OCI-LY7 (cell line): ENCODE measurements at regions not wholly inside any gene's neighbourhood (a gene's known extent, or its start where the extent isn't known, plus 50 kb on each side); places are given as distances from the start of the nearest gene placed in this dataset.
A peak's percentile ranks its signal among the peaks of the same experiment; 100 is the strongest.

ENCODE experiments used
- BruUV-seq: library from RNA; stranded (reverse); fragments of 400-500 nt; replicated peaks from 2 replicates; lab custom pipeline; 2021; lab: Mats Ljungman, UMichigan
- CTCF ChIA-PET: fragments of 300-600 bp; sonication (Branson Sonifier 250); formaldehyde crosslinking; loops from one replicate; lab custom pipeline; 2022; ENCODE audit warnings: antibody characterized with exemption; ENCODE audit not compliant: unreplicated experiment; lab: Charles Lee
- POLR2A ChIA-PET: fragments of 300-600 bp; sonication (Branson Sonifier 250); formaldehyde crosslinking; loops from one replicate; lab custom pipeline; 2022; ENCODE audit warnings: antibody characterized with exemption; lab: Charles Lee
- DNase-seq: peaks from one replicate; pipeline ENCODE4 v3.0.0-alpha.2; 2015; ENCODE audit warnings: low spot score
- H2AFZ ChIP-seq: fragments of 200-600 bp; sonication (generic), shearing (Covaris generic); 2 replicates; pipeline ENCODE4 v1.6.1; 2014; ENCODE audit warnings: mild to moderate bottlenecking, antibody characterized with exemption, low read length, moderate library complexity
- H3K27ac ChIP-seq: fragments of 200-600 bp; sonication (generic); 2 replicates; pipeline ENCODE4 v1.5.1; 2014; ENCODE audit warnings: mixed run types, low read depth, mild to moderate bottlenecking, moderate library complexity, low read length, inconsistent platforms; ENCODE audit not compliant: poor library complexity, severe bottlenecking
- H3K36me3 ChIP-seq: fragments of 200-600 bp; sonication (generic); 2 replicates; pipeline ENCODE4 v1.6.1; 2014; ENCODE audit warnings: mild to moderate bottlenecking, antibody characterized with exemption, low read length, moderate library complexity, mixed read lengths; ENCODE audit not compliant: insufficient read depth
- H3K4me1 ChIP-seq: fragments of 200-600 bp; sonication (generic); 2 replicates; pipeline ENCODE4 v1.5.1; 2014; ENCODE audit warnings: mild to moderate bottlenecking, low read length; ENCODE audit not compliant: insufficient read depth, poor library complexity, severe bottlenecking
- H3K4me2 ChIP-seq: fragments of 200-600 bp; sonication (generic); 2 replicates; pipeline ENCODE4 v1.6.1; 2014; ENCODE audit warnings: mild to moderate bottlenecking, low read length
- H3K4me3 ChIP-seq: fragments of 200-600 bp; sonication (generic); 2 replicates; pipeline ENCODE4 v1.5.1; 2014; ENCODE audit warnings: mild to moderate bottlenecking, low read depth, low read length; ENCODE audit not compliant: poor library complexity, severe bottlenecking
- H3K79me2 ChIP-seq: fragments of 200-600 bp; sonication (generic); 2 replicates; pipeline ENCODE4 v1.6.1; 2016; ENCODE audit warnings: low read depth, mild to moderate bottlenecking, low read length, moderate library complexity, mixed read lengths; ENCODE audit not compliant: insufficient read depth
- H3K9me2 ChIP-seq: fragments of 200-600 bp; sonication (generic); 2 replicates; pipeline ENCODE4 v1.6.1; 2016; ENCODE audit warnings: mild to moderate bottlenecking, low read length, mixed read lengths; ENCODE audit not compliant: insufficient read depth
- H3K9me3 ChIP-seq: fragments of 200-600 bp; sonication (generic); 2 replicates; pipeline ENCODE4 v1.6.1; 2014; ENCODE audit warnings: mild to moderate bottlenecking, mixed run types, low read length, mixed read lengths
- H4K20me1 ChIP-seq: fragments of 200-600 bp; sonication (generic); 2 replicates; pipeline ENCODE4 v1.6.1; 2014; ENCODE audit warnings: mild to moderate bottlenecking, antibody characterized with exemption, low read length, moderate library complexity, mixed read lengths; ENCODE audit not compliant: insufficient read depth
- CTCF ChIP-seq: fragments of 200-600 bp; sonication (generic); conservative IDR thresholded peaks from 2 replicates; pipeline ENCODE4 v1.5.1; 2014; ENCODE audit warnings: mild to moderate bottlenecking, antibody characterized with exemption, low read length, moderate library complexity, mixed read lengths
- EZH2phosphoT487 ChIP-seq: fragments of 200-600 bp; sonication (generic); IDR thresholded peaks from 2 replicates; pipeline ENCODE4 v1.6.1; 2018; ENCODE audit warnings: low read depth, borderline replicate concordance, mild to moderate bottlenecking, mixed run types, antibody characterized with exemption, low read length, moderate library complexity, mixed read lengths
- intact Hi-C: fragments of 100-400 bp; cut with micrococcal nuclease; formaldehyde crosslinking; loops from one replicate; pipeline ENCODE4 v1.10.0; 2022; ENCODE audit not compliant: unreplicated experiment

GRCh38 chr14:105601360-105602242 lies 75.2 kb downstream of the TMEM121 start:
- Histone ChIP-seq H4K20me1 (no peaks in the 10 kb centered on the region), H3K9me2 (no peaks in the 10 kb centered on the region), H3K36me3 (no peaks in the 10 kb centered on the region), H3K9me3 (no peaks in the 10 kb centered on the region), H3K27ac (no peak overlapping the region), H2AFZ (no peak overlapping the region), H3K79me2 (no peaks in the 10 kb centered on the region), H3K4me1 (no peaks in the 10 kb centered on the region), H3K4me3 (no peak overlapping the region), H3K4me2 (peak overlapping the region; percentile 34; the same call in 1 of the 2 replicates)
- intact Hi-C loops: no loop called here
- no peak for DNase-seq
- CTCF ChIA-PET: no interaction called here
- POLR2A ChIA-PET: no interaction called here
- no TSS peak for BruUV-seq
- no peak for TF ChIP-seq EZH2phosphoT487
- no peak for TF ChIP-seq CTCF

GRCh38 chr14:105602243-105602750 lies 75.9 kb downstream of the TMEM121 start:
- TF ChIP-seq CTCF (no peak), EZH2phosphoT487 (no peak)
- BruUV-seq: no TSS peak
- Histone ChIP-seq H3K4me3 (no peak overlapping the region), H3K4me2 (peak overlapping the region; percentile 16; the same call in 1 of the 2 replicates), H3K79me2 (no peaks in the 10 kb centered on the region), H3K36me3 (no peaks in the 10 kb centered on the region), H4K20me1 (no peaks in the 10 kb centered on the region), H3K9me2 (no peaks in the 10 kb centered on the region), H3K27ac (no peak overlapping the region), H2AFZ (no peak overlapping the region), H3K4me1 (no peaks in the 10 kb centered on the region), H3K9me3 (no peaks in the 10 kb centered on the region)
- intact Hi-C loops: no loop called here
- ChIA-PET CTCF (interaction anchor here (1.1 kb wide), 1 partner anchor 13 kb away, joined by 6 read pairs; no protein-coding TSS in a partner anchor), POLR2A (no interaction called here)
- DNase-seq: no peak
